GM11168 (cell line): ENCODE measurements at regions not wholly inside any gene's neighbourhood (a gene's known extent, or its start where the extent isn't known, plus 50 kb on each side); places are given as distances from the start of the nearest gene placed in this dataset.
"Not testable (repeated sequence)": the region's sequence is repeated elsewhere in the genome, so short reads cannot be mapped to it uniquely, and the experiment has no call there.

Source experiments
- in situ Hi-C: fragments of 300-500 bp; cut with MboI; formaldehyde crosslinking; loops from one replicate; pipeline ENCODE4 v1.12.0; 2022; ENCODE audit warnings: low sequenced_read_pairs; ENCODE audit not compliant: unreplicated experiment

DNA sequence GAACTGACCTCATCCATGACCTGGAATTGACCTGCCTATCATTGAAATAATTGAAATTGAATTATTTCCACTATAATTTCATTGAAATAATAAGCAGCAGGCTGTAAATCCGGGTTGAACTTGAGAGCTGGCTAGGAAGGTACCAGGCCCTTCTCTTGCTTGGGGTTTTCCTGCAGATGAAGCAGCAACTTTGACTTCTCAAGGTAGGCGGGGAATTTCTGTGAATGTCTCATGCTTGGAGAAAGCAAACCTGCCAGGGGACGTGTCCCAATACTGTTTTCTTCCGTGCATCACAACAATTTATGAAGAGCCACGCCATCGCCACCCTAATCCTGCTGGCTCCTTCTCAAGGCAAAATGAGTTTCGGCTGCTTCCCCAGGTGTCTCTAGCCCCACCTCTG lies 97.5 kb upstream of the XYLT1 start:
- in situ Hi-C loops = no loop called here

DNA sequence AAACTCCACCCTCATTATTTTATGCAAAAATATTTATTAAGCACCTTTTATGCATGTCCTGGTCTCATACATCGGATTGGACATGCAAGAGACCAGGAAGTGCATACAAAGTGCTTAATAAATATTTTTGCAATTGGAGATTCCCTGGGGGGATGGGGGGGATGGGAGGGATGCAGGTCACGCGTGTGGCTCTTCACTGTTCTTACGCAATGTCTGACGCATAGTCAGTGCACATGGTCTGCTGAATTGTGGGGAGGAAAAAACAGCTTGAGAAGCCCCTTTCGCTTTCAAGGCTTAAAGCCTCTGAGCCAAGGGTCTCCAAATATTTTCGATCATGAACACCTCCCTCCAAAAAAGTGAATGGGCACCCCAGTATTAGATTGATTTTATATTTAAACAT lies 96.7 kb upstream of the XYLT1 start:
- in situ Hi-C loops = no loop called here

- in situ Hi-C loops = no loop called here
These were observed 96.1 kb upstream of the XYLT1 start for GRCh38 chr16:17566656-17567450.

DNA sequence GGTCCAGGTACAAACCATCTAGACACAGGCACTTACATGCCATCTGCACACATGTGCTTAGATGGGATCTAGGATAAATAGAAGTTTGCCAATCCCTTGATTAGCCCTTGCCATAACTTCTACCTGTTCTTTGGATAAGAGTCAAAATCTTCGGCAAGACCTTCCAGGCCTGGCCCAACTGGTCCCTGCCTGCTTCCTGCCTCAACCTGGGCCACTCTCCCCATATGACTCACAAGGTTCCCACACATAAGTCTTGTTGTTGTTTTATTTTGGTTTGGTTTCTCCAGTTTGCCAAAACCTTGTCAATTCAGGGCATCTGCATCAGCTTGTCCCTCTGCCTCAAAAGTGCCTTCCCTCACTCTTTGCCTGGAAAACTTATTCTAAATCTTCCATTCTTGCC lies 95.3 kb upstream of the XYLT1 start:
- in situ Hi-C loops = no loop called here

GRCh38 chr16:17565605-17566004 lies 94.8 kb upstream of the XYLT1 start:
- in situ Hi-C loops = no loop called here

GRCh38 chr16:17564856-17565255 lies 94.1 kb upstream of the XYLT1 start:
- in situ Hi-C loops = no loop called here

GRCh38 chr16:17563323-17564091 lies 92.7 kb upstream of the XYLT1 start:
- in situ Hi-C loops = no loop called here

DNA sequence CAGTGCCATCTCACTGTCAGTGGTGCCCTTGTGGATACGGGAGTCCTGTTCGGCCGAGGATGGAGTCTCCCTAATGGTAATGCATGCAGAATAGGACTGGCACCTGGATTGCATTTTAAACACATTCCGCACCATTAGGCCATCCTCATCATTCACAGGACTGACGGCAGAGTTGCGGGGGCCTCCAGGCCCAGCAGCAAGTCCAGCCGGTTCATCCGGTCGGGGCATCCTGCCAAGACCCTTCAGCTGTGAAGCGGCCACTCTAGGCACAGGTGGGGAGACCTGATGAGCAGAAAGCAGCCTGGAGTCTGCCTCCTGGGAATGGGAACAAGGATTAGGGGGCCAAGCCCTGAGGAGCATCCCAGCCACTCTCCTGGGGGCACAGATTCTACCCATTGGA lies 90.3 kb upstream of the XYLT1 start:
- in situ Hi-C loops = no loop called here

GRCh38 chr16:17560548-17560947 lies 89.8 kb upstream of the XYLT1 start:
- in situ Hi-C loops = no loop called here

GRCh38 chr16:17559394-17559793 lies 88.6 kb upstream of the XYLT1 start:
- in situ Hi-C loops = no loop called here

- in situ Hi-C loops = no loop called here
These were observed 87.2 kb upstream of the XYLT1 start for GRCh38 chr16:17557949-17558348.

GRCh38 chr16:17557480-17557879 lies 86.7 kb upstream of the XYLT1 start:
- in situ Hi-C loops = no loop called here

GRCh38 chr16:17556276-17557052 lies 85.7 kb upstream of the XYLT1 start:
- in situ Hi-C loops = no loop called here

GRCh38 chr16:17555176-17555575 lies 84.4 kb upstream of the XYLT1 start:
- in situ Hi-C loops = no loop called here

- in situ Hi-C loops = no loop called here
These were observed 81.6 kb upstream of the XYLT1 start for GRCh38 chr16:17552351-17552750.

DNA sequence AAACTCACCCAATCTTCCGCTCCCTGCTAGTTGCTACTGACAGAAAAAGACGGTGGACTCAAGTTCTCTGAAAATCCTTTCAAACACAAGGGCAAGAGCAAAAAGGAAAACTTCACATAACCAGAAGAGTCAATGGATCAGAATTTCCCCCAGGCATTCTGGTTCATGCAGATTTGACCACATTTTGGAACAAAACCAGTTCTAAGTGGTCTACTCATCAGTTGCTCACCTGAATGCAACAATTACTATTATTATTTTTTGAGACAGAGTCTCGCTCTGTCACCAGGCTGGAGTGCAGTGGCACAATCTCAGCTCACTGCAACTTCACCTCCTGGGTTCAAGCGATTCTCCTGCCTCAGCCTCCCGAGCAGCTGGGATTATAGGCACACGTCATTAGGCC lies 80.9 kb upstream of the XYLT1 start:
- in situ Hi-C loops = not testable (repeated sequence)

- in situ Hi-C loops = no loop called here
These were observed 78.1 kb upstream of the XYLT1 start for GRCh38 chr16:17548825-17549224.

GRCh38 chr16:17544785-17545184 lies 74.0 kb upstream of the XYLT1 start:
- in situ Hi-C loops = no loop called here

GRCh38 chr16:17544304-17544703 lies 73.5 kb upstream of the XYLT1 start:
- in situ Hi-C loops = no loop called here

- in situ Hi-C loops = no loop called here
These were observed 72.3 kb upstream of the XYLT1 start for GRCh38 chr16:17543073-17543472.

- in situ Hi-C loops = no loop called here
These were observed 70.6 kb upstream of the XYLT1 start for GRCh38 chr16:17541324-17541723.
